ENCODE measurements at regions not wholly inside any gene's neighbourhood (a gene's known extent, or its start where the extent isn't known, plus 50 kb on each side); places are given as distances from the start of the nearest gene placed in this dataset.
"Not testable (repeated sequence)": the region's sequence is repeated elsewhere in the genome, so short reads cannot be mapped to it uniquely, and the experiment has no call there.

DNA sequence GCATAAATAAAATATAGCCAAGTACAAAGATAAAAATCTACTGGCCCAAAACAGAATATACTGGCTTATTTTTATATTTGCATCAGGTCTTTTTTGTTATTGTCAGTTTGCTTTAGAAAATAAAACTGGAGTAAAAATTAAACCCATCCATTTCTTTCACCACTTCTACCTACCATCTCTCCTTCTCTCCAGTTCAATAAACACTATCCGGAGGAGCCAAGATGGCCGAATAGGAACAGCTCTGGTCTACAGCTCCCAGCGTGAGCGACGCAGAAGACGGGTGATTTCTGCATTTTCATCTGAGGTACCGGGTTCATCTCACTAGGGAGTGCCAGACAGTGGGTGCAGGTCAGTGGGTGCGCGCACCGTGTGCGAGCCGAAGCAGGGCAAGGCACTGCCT lies 106.2 kb upstream of the NOL4 start:
- TF ChIP-seq, protein P1, sequence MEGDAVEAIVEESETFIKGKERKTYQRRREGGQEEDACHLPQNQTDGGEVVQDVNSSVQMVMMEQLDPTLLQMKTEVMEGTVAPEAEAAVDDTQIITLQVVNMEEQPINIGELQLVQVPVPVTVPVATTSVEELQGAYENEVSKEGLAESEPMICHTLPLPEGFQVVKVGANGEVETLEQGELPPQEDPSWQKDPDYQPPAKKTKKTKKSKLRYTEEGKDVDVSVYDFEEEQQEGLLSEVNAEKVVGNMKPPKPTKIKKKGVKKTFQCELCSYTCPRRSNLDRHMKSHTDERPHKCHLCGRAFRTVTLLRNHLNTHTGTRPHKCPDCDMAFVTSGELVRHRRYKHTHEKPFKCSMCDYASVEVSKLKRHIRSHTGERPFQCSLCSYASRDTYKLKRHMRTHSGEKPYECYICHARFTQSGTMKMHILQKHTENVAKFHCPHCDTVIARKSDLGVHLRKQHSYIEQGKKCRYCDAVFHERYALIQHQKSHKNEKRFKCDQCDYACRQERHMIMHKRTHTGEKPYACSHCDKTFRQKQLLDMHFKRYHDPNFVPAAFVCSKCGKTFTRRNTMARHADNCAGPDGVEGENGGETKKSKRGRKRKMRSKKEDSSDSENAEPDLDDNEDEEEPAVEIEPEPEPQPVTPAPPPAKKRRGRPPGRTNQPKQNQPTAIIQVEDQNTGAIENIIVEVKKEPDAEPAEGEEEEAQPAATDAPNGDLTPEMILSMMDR (IDR thresholded peaks at IDR 0.05): not testable (repeated sequence)
- TF ChIP-seq POLR2A (IDR thresholded peaks at IDR 0.05): not testable (repeated sequence)
